ENCODE measurements at regions not wholly inside any gene's neighbourhood (a gene's known extent, or its start where the extent isn't known, plus 50 kb on each side); places are given as distances from the start of the nearest gene placed in this dataset.

DNA sequence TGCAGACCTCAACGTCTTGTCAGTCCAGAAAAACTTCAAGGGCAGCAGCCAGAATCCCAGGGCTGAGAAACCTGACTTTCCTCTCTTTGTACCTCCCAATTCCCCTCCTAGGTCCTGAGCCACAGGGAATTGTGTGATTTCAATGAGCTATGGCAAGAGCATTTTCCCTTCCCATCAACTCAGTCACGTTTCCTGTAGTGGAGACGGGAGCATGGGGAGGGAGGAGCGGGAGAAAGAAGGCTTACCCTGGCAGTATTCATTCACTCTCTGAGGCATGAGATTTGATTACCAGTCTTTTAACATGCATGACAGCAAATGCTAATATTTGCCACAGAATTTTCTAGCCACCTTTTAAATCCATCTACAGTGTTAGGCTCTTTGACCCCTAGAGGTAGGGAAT lies 109.4 kb upstream of the TBCA start:
- Histone ChIP-seq H3K4me1 (peaks cover 8% of the 10 kb centered on the region), H3K4me3 (no peak overlapping the region), H3K36me3 (no peaks in the 10 kb centered on the region), H3K79me2 (ENCODE audit: low read depth) (no peaks in the 10 kb centered on the region), H3K9ac (no peak overlapping the region), H4K20me1 (ENCODE audit: low read depth) (no peaks in the 10 kb centered on the region), H2AFZ (replicated peaks) (no peak overlapping the region), H3K27ac (no peak overlapping the region), H3K27me3 (peaks cover 9% of the 10 kb centered on the region), H3K4me2 (no peak overlapping the region), H3F3A (ENCODE audit: low read depth) (no peaks in the 10 kb centered on the region), H3K9me3 (ENCODE audit: low read depth) (no peaks in the 10 kb centered on the region)
- TF ChIP-seq EZH2phosphoT487 (IDR thresholded peaks at IDR 0.05), result no peak
- TF ChIP-seq, protein P1, sequence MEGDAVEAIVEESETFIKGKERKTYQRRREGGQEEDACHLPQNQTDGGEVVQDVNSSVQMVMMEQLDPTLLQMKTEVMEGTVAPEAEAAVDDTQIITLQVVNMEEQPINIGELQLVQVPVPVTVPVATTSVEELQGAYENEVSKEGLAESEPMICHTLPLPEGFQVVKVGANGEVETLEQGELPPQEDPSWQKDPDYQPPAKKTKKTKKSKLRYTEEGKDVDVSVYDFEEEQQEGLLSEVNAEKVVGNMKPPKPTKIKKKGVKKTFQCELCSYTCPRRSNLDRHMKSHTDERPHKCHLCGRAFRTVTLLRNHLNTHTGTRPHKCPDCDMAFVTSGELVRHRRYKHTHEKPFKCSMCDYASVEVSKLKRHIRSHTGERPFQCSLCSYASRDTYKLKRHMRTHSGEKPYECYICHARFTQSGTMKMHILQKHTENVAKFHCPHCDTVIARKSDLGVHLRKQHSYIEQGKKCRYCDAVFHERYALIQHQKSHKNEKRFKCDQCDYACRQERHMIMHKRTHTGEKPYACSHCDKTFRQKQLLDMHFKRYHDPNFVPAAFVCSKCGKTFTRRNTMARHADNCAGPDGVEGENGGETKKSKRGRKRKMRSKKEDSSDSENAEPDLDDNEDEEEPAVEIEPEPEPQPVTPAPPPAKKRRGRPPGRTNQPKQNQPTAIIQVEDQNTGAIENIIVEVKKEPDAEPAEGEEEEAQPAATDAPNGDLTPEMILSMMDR (IDR thresholded peaks at IDR 0.05), result no peak
- no peak for TF ChIP-seq EZH2 (IDR thresholded peaks at IDR 0.05)
- Mint-ChIP-seq H3K4me3 (no peak overlapping the region), H3K4me1 (peaks cover 22% of the 10 kb centered on the region), H3K27ac (no peak overlapping the region), H3K9me3 (peaks cover 5% of the 10 kb centered on the region), H3K27me3 (ENCODE audit: insufficient read depth, low read depth) (peaks cover 6% of the 10 kb centered on the region), H3K36me3 (no peaks in the 10 kb centered on the region)
- no peak for DNase-seq (ENCODE audit: low spot score)

- Histone ChIP-seq H3K4me2 (no peak overlapping the region), H3K9ac (no peak overlapping the region), H3K27ac (no peak overlapping the region), H3F3A (ENCODE audit: low read depth) (no peaks in the 10 kb centered on the region), H3K27me3 (peaks cover 9% of the 10 kb centered on the region), H3K4me1 (peaks cover 8% of the 10 kb centered on the region), H3K9me3 (ENCODE audit: low read depth) (no peaks in the 10 kb centered on the region), H3K79me2 (ENCODE audit: low read depth) (no peaks in the 10 kb centered on the region), H2AFZ (replicated peaks) (no peak overlapping the region), H4K20me1 (ENCODE audit: low read depth) (no peaks in the 10 kb centered on the region), H3K4me3 (no peak overlapping the region), H3K36me3 (no peaks in the 10 kb centered on the region)
- TF ChIP-seq EZH2 (IDR thresholded peaks at IDR 0.05), result no peak
- TF ChIP-seq, protein P1 (IDR thresholded peaks at IDR 0.05), result no peak
- TF ChIP-seq EZH2phosphoT487 (IDR thresholded peaks at IDR 0.05), result no peak
- H3K9me3 Mint-ChIP-seq, result peaks cover 5% of the 10 kb centered on the region
- H3K4me3 Mint-ChIP-seq, result no peak overlapping the region
- H3K36me3 Mint-ChIP-seq, result no peaks in the 10 kb centered on the region
- H3K27me3 Mint-ChIP-seq (ENCODE audit: insufficient read depth, low read depth), result peaks cover 7% of the 10 kb centered on the region
- no peak overlapping the region for H3K27ac Mint-ChIP-seq
- DNase-seq (ENCODE audit: low spot score), result no peak
- H3K4me1 Mint-ChIP-seq, result peaks cover 26% of the 10 kb centered on the region
Observed at GRCh38 chr5:77882670-77883257, 106.6 kb upstream of the TBCA start.

GRCh38 chr5:77881528-77881927 lies 105.4 kb upstream of the TBCA start:
- DNase-seq (ENCODE audit: low spot score), result no peak
- no peaks in the 10 kb centered on the region for H3F3A ChIP-seq (ENCODE audit: low read depth)
- no peak overlapping the region for H3K4me2 ChIP-seq
- no peaks in the 10 kb centered on the region for H3K36me3 Mint-ChIP-seq
- TF ChIP-seq EZH2 (IDR thresholded peaks at IDR 0.05) (no peak), EZH2phosphoT487 (IDR thresholded peaks at IDR 0.05) (no peak)
- TF ChIP-seq, protein P1 (IDR thresholded peaks at IDR 0.05), result no peak
- no peak overlapping the region for H3K9ac ChIP-seq
- H3K36me3 ChIP-seq, result no peaks in the 10 kb centered on the region
- H3K4me3 ChIP-seq, result no peak overlapping the region
- peaks cover 9% of the 10 kb centered on the region for H3K27me3 ChIP-seq
- peaks cover 5% of the 10 kb centered on the region for H3K9me3 Mint-ChIP-seq
- H3K27ac Mint-ChIP-seq, result no peak overlapping the region
- peaks cover 8% of the 10 kb centered on the region for H3K4me1 ChIP-seq
- no peak overlapping the region for H3K4me3 Mint-ChIP-seq
- H3K27me3 Mint-ChIP-seq (ENCODE audit: insufficient read depth, low read depth), result peaks cover 12% of the 10 kb centered on the region
- H2AFZ ChIP-seq (replicated peaks), result no peak overlapping the region
- H3K9me3 ChIP-seq (ENCODE audit: low read depth), result no peaks in the 10 kb centered on the region
- no peaks in the 10 kb centered on the region for H3K79me2 ChIP-seq (ENCODE audit: low read depth)
- H3K27ac ChIP-seq, result no peak overlapping the region
- H3K4me1 Mint-ChIP-seq, result peaks cover 23% of the 10 kb centered on the region
- no peaks in the 10 kb centered on the region for H4K20me1 ChIP-seq (ENCODE audit: low read depth)
